ENCODE measurements at regions not wholly inside any gene's neighbourhood (a gene's known extent, or its start where the extent isn't known, plus 50 kb on each side); places are given as distances from the start of the nearest gene placed in this dataset.

DNA sequence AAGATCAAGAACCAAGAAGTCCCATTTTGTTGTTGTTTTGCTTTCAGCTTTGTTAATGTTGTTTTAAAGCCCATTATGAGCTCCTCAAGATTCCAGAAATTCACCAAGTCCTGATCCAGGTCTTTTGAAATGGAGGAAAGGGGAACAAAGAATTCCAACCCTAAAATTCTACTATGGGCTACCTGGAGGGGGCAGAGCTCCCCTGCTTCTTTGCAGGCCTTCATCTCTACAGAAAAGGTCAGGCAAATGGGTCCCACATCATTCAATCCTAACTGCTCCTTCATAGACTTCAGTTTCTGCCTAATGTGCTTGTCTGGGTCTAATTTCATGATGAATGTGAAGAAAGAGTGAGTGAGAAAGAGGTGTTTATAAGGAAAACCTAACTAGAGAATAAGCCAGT lies 375.5 kb downstream of the TOX3 start:
- Histone ChIP-seq H3K27ac (no peak overlapping the region), H3K27me3 (replicated peaks; ENCODE audit: insufficient read depth) (no peaks in the 10 kb centered on the region), H3K4me1 (ENCODE audit: control insufficient read depth in 1 of 2, low read depth in 2 of 2) (no peaks in the 10 kb centered on the region), H3K9me3 (no peaks in the 10 kb centered on the region), H3K4me3 (no peak overlapping the region), H3K36me3 (no peaks in the 10 kb centered on the region)
- ATAC-seq (ENCODE audit: insufficient number of reproducible peaks, low FRiP score, low read depth) (no peak), DNase-seq (ENCODE audit: low spot score) (no peak)
- no peak for TF ChIP-seq CTCF (IDR thresholded peaks at IDR 0.05)

GRCh38 chr16:52167328-52167727 lies 379.6 kb downstream of the TOX3 start:
- no peak for TF ChIP-seq CTCF (IDR thresholded peaks at IDR 0.05)
- no peak overlapping the region for H3K4me3 ChIP-seq
- no peak for DNase-seq (ENCODE audit: low spot score)
- H3K9me3 ChIP-seq = no peaks in the 10 kb centered on the region
- H3K4me1 ChIP-seq (ENCODE audit: control insufficient read depth in 1 of 2, low read depth in 2 of 2) = no peaks in the 10 kb centered on the region
- H3K36me3 ChIP-seq = no peaks in the 10 kb centered on the region
- ATAC-seq (ENCODE audit: insufficient number of reproducible peaks, low FRiP score, low read depth) = no peak
- no peaks in the 10 kb centered on the region for H3K27me3 ChIP-seq (replicated peaks; ENCODE audit: insufficient read depth)
- no peak overlapping the region for H3K27ac ChIP-seq

GRCh38 chr16:52165961-52166360 lies 381.0 kb downstream of the TOX3 start:
- no peak for ATAC-seq (ENCODE audit: insufficient number of reproducible peaks, low FRiP score, low read depth)
- no peak overlapping the region for H3K27ac ChIP-seq
- no peak for DNase-seq (ENCODE audit: low spot score)
- TF ChIP-seq CTCF (IDR thresholded peaks at IDR 0.05) = no peak
- H3K27me3 ChIP-seq (replicated peaks; ENCODE audit: insufficient read depth) = no peaks in the 10 kb centered on the region
- H3K9me3 ChIP-seq = no peaks in the 10 kb centered on the region
- no peak overlapping the region for H3K4me3 ChIP-seq
- H3K36me3 ChIP-seq = no peaks in the 10 kb centered on the region
- no peaks in the 10 kb centered on the region for H3K4me1 ChIP-seq (ENCODE audit: control insufficient read depth in 1 of 2, low read depth in 2 of 2)

- no peak for ATAC-seq (ENCODE audit: insufficient number of reproducible peaks, low FRiP score, low read depth)
- H3K4me1 ChIP-seq (ENCODE audit: control insufficient read depth in 1 of 2, low read depth in 2 of 2) = no peaks in the 10 kb centered on the region
Observed at GRCh38 chr16:52149003-52149402, 397.9 kb downstream of the TOX3 start.

DNA sequence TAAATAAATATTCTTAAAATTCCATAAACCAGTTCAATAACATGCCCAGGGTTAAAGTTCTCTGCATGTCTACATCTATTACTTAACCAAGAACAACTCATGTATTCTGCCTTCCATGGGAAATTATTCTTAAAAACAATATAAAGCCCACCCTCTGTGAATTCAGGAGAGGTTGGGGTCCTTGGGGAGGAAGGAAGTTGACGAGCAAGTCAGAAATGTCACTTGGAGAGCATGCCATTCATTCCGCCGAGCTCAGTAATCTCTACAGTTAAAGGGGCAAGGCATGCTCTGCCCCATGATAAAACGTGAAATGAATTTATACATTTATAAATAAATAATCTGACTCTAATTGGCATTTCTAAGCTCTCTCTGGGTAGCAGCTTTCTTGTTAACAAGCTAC lies 405.1 kb downstream of the TOX3 start:
- Histone ChIP-seq H3K27ac (no peak overlapping the region), H3K4me1 (ENCODE audit: control insufficient read depth in 1 of 2, low read depth in 2 of 2) (no peaks in the 10 kb centered on the region), H3K4me3 (no peak overlapping the region), H3K27me3 (replicated peaks; ENCODE audit: insufficient read depth) (no peaks in the 10 kb centered on the region), H3K36me3 (no peaks in the 10 kb centered on the region), H3K9me3 (no peaks in the 10 kb centered on the region)
- DNase-seq (ENCODE audit: low spot score) (no peak), ATAC-seq (ENCODE audit: insufficient number of reproducible peaks, low FRiP score, low read depth) (no peak)
- no peak for TF ChIP-seq CTCF (IDR thresholded peaks at IDR 0.05)

More at GRCh38 chr16:52149003-52149402, 397.9 kb downstream of the TOX3 start:
- no peaks in the 10 kb centered on the region for H3K27me3 ChIP-seq (replicated peaks; ENCODE audit: insufficient read depth)
- no peak overlapping the region for H3K4me3 ChIP-seq
- DNase-seq (ENCODE audit: low spot score) = no peak
- no peaks in the 10 kb centered on the region for H3K36me3 ChIP-seq
- H3K9me3 ChIP-seq = no peaks in the 10 kb centered on the region
- TF ChIP-seq CTCF (IDR thresholded peaks at IDR 0.05) = no peak
- H3K27ac ChIP-seq = no peak overlapping the region

All from thoracic aorta (tissue), 2 donors.